ENCODE measurements at regions not wholly inside any gene's neighbourhood (a gene's known extent, or its start where the extent isn't known, plus 50 kb on each side); places are given as distances from the start of the nearest gene placed in this dataset.
"Not testable (repeated sequence)": the region's sequence is repeated elsewhere in the genome, so short reads cannot be mapped to it uniquely, and the experiment has no call there.

GRCh38 chrX:71838092-71838491 lies 72.6 kb upstream of the NHSL2 start:
- TF ChIP-seq CTCF, POLR2A, EP300, POLR2AphosphoS5 (IDR thresholded peaks at IDR 0.05): not testable (repeated sequence)

Data from sigmoid colon (tissue), 4 donors.